Head of caudate nucleus (tissue), 42 donors: ENCODE measurements at regions not wholly inside any gene's neighbourhood (a gene's known extent, or its start where the extent isn't known, plus 50 kb on each side); places are given as distances from the start of the nearest gene placed in this dataset.

Experiments used
- DNase-seq, 42 donors: peaks; one replicate each; pipeline versions ENCODE4 v3.0.0 to v3.0.0-alpha.2; 2020 to 2021; ENCODE audit warnings: mixed read lengths in 7 of 42
- intact Hi-C: fragments of 100-400 bp; cut with DNase I; formaldehyde crosslinking; loops from one replicate; pipeline ENCODE4 v1.15.0; 2022

DNA sequence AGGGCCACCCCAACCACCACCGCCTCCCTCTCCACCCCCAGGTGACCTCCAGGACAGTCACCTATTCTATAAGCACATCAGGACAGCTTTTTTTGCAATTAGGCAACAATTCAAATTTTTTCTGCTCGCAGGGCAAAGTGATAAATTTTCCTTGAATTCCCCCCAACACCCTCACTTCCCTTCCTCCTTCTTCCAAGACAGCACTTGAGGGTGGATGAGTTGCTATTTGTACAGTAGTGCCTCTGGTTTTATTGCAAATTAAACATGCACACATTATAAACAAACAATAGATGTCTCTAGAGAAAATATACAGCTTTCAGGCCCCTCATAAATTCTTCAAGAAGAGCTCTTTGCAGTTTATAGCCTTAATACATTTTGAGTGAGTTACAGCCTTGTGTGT, 80.9 kb upstream of the USP47 start:
- no peak for DNase-seq
- intact Hi-C loops, result no loop called here

DNA sequence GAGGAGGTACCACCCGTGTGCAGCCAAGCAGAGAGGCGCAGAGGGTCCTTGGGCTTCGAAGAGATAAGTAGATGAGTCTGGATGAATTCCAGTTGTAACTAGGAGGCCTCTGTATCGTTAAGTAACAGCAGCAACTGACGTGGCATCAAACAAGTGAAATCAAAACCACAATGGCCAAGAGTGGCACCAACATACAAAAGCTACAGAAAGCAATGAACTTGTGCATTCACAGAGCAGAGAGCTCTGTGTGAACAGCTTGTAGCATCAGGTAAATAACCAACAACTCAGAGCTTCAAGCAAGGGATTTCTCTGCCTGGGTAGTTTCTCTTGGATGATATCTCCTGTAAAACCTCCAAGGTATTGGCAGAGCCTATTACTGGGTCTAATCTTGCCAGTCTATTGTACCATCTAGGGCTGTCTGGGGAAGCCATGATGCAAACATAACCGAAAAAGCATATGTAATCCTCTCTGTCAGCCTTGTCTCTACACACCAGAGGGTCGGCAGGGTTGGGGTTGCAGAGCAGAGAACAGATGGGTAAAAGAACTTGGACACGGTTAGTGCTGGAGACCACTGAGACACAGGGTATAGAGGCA, 83.1 kb upstream of the USP47 start:
- intact Hi-C loops, result no loop called here
- no peak for DNase-seq

GRCh38 chr11:11757909-11758308, 83.9 kb upstream of the USP47 start:
- intact Hi-C loops, result no loop called here
- no peak for DNase-seq

- intact Hi-C loops, result no loop called here
- DNase-seq, result no peak
Measured at GRCh38 chr11:11756718-11757117, 85.1 kb upstream of the USP47 start.

DNA sequence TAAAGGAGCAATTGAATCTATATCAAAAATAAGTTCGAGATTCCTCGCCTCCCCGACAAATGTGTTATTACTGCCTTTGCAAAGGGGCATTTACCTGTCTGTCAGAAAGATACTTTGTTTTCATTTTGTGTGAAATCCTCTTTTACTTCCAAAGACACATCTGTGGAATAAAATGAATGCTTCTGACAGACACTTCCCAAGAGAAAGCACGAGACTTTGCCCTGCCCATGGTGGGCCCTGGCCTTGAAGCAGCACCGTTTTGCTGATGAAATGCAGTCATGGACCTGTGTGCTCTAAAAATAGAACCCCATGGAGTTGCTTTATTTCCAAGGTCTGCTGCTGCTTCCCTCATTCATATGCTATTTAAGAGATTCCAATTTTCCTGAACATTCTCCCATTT, 85.9 kb upstream of the USP47 start:
- intact Hi-C loops, result no loop called here

GRCh38 chr11:11752679-11753078, 89.1 kb upstream of the USP47 start:
- intact Hi-C loops, result no loop called here
- no peak for DNase-seq

More for the DNA sequence above, 85.9 kb upstream of the USP47 start:
- no peak for DNase-seq

GRCh38 chr11:11750017-11750878, 91.5 kb upstream of the USP47 start:
- no peak for DNase-seq
- intact Hi-C loops, result no loop called here

GRCh38 chr11:11748706-11749365, 92.9 kb upstream of the USP47 start:
- no peak for DNase-seq
- intact Hi-C loops, result no loop called here

- no peak for DNase-seq
- intact Hi-C loops, result no loop called here
Measured at GRCh38 chr11:11747570-11747969, 94.2 kb upstream of the USP47 start.

DNA sequence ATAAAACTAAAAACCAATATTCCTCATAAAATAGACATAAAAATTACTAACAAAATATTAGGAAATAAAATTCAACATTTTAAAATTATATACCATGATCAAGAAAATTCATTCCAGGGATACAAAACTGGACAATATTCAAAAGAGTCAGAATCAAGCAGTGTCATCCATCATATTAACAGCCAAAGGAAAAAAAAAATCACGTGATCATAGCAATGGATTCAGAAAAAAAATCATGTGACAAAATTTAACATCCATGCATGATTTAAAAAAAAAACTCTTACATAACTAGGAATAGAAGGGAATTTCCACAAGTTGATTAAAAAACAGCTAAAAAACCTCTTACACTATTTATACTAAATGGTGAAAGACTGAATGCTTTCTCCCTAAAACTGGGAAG, 95.3 kb upstream of the USP47 start:
- no peak for DNase-seq
- intact Hi-C loops, result no loop called here

- intact Hi-C loops, result no loop called here
- DNase-seq, result no peak
Measured at GRCh38 chr11:11743216-11743615, 98.6 kb upstream of the USP47 start.

DNA sequence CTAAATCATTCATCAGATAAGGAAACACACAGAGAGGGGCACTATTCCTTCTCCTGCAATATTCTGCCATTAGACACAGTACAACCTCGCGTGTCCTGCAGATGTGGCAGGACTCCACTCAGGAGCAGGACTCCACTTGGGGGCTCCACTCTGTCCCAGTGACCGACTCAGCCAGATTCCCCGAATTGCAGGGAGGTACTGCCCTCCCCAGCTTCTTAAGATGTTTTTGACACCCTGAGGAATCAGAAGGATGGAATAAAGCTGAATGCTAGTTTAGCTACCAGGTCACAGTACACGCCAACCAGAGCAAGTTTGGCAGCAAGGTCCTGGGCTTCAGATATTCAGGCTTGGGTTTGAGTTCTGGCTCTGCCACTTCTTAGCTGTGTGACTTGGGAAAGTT, 99.3 kb upstream of the USP47 start:
- intact Hi-C loops, result no loop called here
- no peak for DNase-seq

DNA sequence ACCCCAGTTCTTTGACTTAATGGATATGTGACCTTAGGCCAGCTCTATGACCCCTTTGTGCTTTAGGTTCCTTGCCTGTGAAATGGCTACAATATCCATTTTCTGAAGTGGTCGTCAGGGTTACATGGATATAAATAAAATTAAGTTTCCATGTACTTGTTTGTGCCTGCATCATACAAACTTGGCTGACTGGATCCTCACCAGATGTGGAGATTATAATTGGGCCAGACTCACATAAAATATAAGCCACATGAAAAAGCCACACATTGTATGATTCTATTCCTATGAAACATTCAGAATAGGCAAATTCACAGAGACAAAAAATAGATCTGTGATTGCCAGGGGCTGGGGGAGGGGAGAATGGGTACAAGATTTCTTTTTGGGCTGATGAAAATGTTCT, 100.9 kb upstream of the USP47 start:
- intact Hi-C loops, result no loop called here
- DNase-seq, result no peak

GRCh38 chr11:11740073-11740702, 101.6 kb upstream of the USP47 start:
- no peak for DNase-seq
- intact Hi-C loops, result no loop called here

- peak in 1 of 42 donors; percentile 9 for DNase-seq
- intact Hi-C loops, result no loop called here
Measured at GRCh38 chr11:11738370-11738769, 103.4 kb upstream of the USP47 start.

DNA sequence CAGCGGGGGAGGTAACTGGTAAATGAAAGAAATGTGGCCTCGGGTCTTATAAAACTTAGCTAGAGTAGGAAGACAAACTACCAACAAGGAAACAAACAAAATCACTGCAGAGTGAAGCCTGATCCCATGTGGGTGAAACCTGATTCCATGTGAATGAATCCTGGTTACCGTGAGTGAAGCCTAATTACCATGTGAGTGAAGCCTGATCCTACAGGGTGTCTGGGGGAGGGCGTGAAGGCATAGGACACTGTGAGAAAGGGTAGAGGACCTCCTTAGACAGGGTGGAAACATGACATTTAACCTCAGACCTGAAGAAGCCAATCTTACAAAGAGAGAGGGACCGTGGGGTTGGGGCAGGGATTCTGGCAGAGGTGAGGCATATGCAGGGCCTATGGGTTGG, 106.2 kb upstream of the USP47 start:
- intact Hi-C loops, result no loop called here

DNA sequence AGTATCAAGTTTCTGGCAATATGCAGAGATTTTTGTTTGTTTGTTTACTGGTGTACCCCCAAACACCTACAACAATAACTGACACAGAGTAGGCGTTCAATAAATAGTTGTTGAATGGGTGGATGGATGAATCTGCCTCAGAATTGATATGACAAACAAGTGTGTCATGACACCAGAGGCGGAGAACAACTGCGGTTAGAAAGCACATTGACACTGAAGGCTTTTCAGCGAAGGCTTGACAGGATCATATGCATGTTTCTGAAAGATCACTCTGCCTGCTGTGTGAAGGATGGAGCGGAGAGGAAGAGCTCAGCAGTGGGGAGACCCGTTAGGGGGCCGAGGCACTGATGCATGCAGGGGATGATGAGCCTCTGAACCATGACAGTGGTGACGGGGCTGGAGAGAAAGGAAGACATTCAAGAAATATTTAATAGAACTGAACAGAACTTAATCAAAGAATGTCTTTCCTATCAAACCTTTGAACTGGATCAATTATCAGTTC, 108.5 kb upstream of the USP47 start:
- intact Hi-C loops, result no loop called here
- DNase-seq, result peak in 5 of 42 donors; percentile 15 to 43 (median 18)

More for the DNA sequence above, 106.2 kb upstream of the USP47 start:
- no peak for DNase-seq

DNA sequence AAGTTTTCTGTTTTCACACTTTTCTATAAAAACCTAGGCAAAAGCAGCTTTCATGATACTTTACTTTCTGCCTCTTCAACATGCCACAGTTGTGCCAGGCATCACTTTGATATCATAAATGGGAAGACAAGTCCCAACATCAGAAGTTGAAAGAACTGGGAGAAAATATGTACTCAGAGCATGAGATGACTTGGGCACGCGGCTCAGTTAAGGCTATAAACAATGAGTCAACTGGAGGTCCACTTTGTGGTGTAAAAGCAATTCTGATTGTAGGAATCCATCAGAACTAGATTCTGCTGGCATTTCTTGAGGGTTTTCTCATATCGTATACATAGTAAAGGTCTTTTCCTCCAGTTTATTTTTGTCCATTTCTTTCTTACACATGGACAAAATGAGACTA, 109.7 kb upstream of the USP47 start:
- intact Hi-C loops, result no loop called here
- DNase-seq, result no peak

DNA sequence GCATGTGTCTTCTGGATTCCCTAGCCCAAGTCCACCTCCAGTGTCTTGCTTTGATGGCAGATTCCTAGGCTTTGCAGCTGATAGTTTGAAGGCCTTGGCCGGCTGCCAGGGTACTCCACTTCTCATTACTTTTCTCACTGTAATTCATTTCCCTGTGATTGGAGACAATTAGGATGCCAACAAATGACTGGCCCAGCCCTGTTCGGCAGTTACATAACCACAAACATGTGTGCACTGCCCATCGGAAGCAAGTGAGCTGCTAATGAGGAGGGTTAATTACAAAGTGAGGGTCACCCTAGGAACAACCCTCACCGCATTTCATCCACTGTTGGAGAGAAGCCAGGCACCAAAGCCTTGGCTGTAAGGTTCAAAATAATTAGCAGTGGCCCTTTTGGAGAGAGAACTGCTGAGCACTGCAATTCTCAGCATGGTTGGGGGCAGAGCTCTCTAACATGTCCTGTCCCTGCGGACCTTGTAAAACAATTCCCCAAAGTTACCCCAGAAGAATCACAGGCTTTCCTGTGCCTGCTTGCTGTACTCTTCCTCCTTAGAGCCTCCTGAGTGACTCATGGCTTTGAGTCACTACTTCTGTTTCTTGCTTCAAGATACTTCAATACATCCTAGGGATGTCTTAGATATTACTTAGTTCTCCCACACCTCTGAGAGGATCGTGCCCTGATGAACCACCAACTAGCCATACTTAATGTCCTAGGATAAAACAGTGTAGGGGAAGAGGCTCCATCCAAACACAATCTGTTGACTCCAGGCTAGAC, 109.7 kb upstream of the GALNT18 start:
- peak in 37 of 42 donors; percentile 6 to 68 (median 29) for DNase-seq
- intact Hi-C loops, result no loop called here
